Nephron progenitor cell (in vitro differentiated cells): ENCODE measurements at regions not wholly inside any gene's neighbourhood (a gene's known extent, or its start where the extent isn't known, plus 50 kb on each side); places are given as distances from the start of the nearest gene placed in this dataset.

Experiments used
- DNase-seq: peaks from one replicate; pipeline ENCODE4 v3.0.0; 2021
- H3K27ac Mint-ChIP-seq: 2 replicates; pipeline ENCODE4 v1.8.0; 2021; ENCODE audit warnings: mild to moderate bottlenecking, moderate library complexity, mixed read lengths
- H3K27me3 Mint-ChIP-seq: 2 replicates; pipeline ENCODE4 v1.8.0; 2021; ENCODE audit warnings: mild to moderate bottlenecking, low read depth, mixed read lengths; ENCODE audit not compliant: poor library complexity
- H3K36me3 Mint-ChIP-seq: 2 replicates; pipeline ENCODE4 v1.8.0; 2021; ENCODE audit warnings: low read depth, mixed read lengths
- H3K4me1 Mint-ChIP-seq: 2 replicates; pipeline ENCODE4 v1.8.0; 2021; ENCODE audit warnings: mixed read lengths
- H3K4me3 Mint-ChIP-seq: 2 replicates; pipeline ENCODE4 v1.8.0; 2021; ENCODE audit warnings: mild to moderate bottlenecking, moderate library complexity, mixed read lengths
- H3K9me3 Mint-ChIP-seq: 2 replicates; pipeline ENCODE4 v1.8.0; 2021; ENCODE audit warnings: mild to moderate bottlenecking, moderate library complexity, mixed read lengths
- TF ChIP-seq, protein P1 (sequence below): fragments of 200-600 bp; sonication (generic); IDR thresholded peaks from 2 replicates; pipeline ENCODE4 v1.5.0; 2021; ENCODE audit warnings: antibody characterized with exemption

DNA sequence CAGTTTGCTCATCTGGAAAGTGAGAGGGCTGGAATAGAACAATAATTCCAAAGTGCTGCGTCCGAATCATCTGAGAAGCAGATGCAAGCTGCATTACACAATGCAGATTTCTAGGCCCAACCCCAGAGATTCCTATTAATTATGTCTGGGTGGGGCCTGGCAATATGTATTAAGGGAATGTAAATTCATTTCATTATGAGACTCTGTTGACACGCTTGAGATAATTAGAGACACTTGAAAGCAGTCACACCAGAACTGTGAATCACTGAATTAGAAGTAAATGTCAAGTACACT, 54.7 kb upstream of the HK2 start:
- no peak for DNase-seq
- Mint-ChIP-seq H3K4me3 (no peak overlapping the region), H3K4me1 (peaks cover 24% of the 10 kb centered on the region), H3K27ac (no peak overlapping the region), H3K36me3 (no peaks in the 10 kb centered on the region), H3K27me3 (peaks cover 6% of the 10 kb centered on the region), H3K9me3 (peaks cover 17% of the 10 kb centered on the region)
- TF ChIP-seq, protein P1, sequence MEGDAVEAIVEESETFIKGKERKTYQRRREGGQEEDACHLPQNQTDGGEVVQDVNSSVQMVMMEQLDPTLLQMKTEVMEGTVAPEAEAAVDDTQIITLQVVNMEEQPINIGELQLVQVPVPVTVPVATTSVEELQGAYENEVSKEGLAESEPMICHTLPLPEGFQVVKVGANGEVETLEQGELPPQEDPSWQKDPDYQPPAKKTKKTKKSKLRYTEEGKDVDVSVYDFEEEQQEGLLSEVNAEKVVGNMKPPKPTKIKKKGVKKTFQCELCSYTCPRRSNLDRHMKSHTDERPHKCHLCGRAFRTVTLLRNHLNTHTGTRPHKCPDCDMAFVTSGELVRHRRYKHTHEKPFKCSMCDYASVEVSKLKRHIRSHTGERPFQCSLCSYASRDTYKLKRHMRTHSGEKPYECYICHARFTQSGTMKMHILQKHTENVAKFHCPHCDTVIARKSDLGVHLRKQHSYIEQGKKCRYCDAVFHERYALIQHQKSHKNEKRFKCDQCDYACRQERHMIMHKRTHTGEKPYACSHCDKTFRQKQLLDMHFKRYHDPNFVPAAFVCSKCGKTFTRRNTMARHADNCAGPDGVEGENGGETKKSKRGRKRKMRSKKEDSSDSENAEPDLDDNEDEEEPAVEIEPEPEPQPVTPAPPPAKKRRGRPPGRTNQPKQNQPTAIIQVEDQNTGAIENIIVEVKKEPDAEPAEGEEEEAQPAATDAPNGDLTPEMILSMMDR: no peak

DNA sequence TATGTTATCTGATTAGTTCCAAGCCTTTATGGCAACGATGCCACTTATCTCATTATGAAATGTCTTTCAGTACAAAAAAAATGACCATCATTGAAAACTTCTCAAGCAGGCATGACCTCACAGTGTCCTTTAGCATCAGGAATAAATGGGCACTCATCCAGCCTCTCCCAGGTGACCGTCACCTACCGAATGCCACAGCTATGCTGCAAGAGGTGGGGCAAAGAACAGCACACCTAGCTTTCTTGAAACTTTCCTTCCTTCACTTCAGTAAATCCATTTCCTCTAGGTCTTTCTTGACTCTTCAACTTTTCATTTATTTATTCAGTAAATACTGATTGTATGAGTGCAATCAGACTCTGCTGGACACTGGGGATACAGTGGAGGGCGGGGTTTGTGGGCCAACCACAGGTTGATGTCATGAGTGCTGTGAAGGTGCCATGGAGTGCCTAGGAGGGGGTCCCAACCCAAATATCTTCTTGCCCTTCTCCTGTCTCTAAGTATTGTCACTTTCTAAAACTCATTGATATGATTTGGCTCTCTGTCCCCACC, 54.3 kb upstream of the HK2 start:
- H3K9me3 Mint-ChIP-seq: peaks cover 17% of the 10 kb centered on the region
- H3K36me3 Mint-ChIP-seq: no peaks in the 10 kb centered on the region
- no peak overlapping the region for H3K4me3 Mint-ChIP-seq
- H3K27me3 Mint-ChIP-seq: peaks cover 7% of the 10 kb centered on the region
- no peak for DNase-seq
- peaks cover 24% of the 10 kb centered on the region for H3K4me1 Mint-ChIP-seq
- peak overlapping the region; percentile 49 for H3K27ac Mint-ChIP-seq
- TF ChIP-seq, protein P1: no peak
